Gastrocnemius medialis (tissue), 4 donors: ENCODE measurements at regions not wholly inside any gene's neighbourhood (a gene's known extent, or its start where the extent isn't known, plus 50 kb on each side); places are given as distances from the start of the nearest gene placed in this dataset.
A peak's percentile ranks its signal among the peaks of the same experiment; 100 is the strongest.
"Not testable (repeated sequence)": the region's sequence is repeated elsewhere in the genome, so short reads cannot be mapped to it uniquely, and the experiment has no call there.

Source experiments
- ATAC-seq, 2 donors: fragments of 150-250 bp; one replicate each; pipeline ENCODE4 v1.9.1; 2016
- DNase-seq, 2 donors: peaks; one replicate each; pipeline ENCODE4 v3.0.0-alpha.2; 2019
- H3K27ac ChIP-seq, 4 donors: fragments of 200-600 bp; sonication (generic); 1 replicate in 1 of 4; 2 replicates in 3 of 4; pipeline ENCODE4 v1.5.1; 2016 to 2018; ENCODE audit warnings: mild to moderate bottlenecking in 2 of 4, moderate library complexity in 1 of 4
- H3K27me3 ChIP-seq, 3 donors: fragments of 200-600 bp; sonication (generic) in 2 of 3; 1 replicate in 1 of 3; 2 replicates in 2 of 3; pipeline versions ENCODE4 v1.5.1 to v1.6.0; 2016 to 2019; ENCODE audit warnings: mild to moderate bottlenecking in 1 of 3, moderate library complexity in 1 of 3
- H3K36me3 ChIP-seq, 2 donors: fragments of 200-600 bp; sonication (generic) in 1 of 2; one replicate each; pipeline ENCODE4 v1.5.1; 2017 to 2018
- H3K4me1 ChIP-seq, 2 donors: fragments of 200-600 bp; sonication (generic) in 1 of 2; one replicate each; pipeline ENCODE4 v1.5.1; 2016 to 2017; ENCODE audit warnings: mild to moderate bottlenecking in 2 of 2
- H3K4me3 ChIP-seq, 4 donors: fragments of 200-600 bp; sonication (generic) in 3 of 4; 1 replicate in 1 of 4; 2 replicates in 3 of 4; pipeline ENCODE4 v1.5.1; 2016 to 2019; ENCODE audit warnings: mild to moderate bottlenecking in 2 of 4
- H3K9me3 ChIP-seq, 3 donors: fragments of 200-600 bp; sonication (generic) in 2 of 3; 1 replicate in 1 of 3; 2 replicates in 2 of 3; pipeline ENCODE4 v1.5.1; 2016 to 2019
- CTCF ChIP-seq, 5 experiments: fragments of 450-650 bp in 3 of 5; fragments of 200-600 bp in 2 of 5; sonication (generic) in 2 of 5; IDR thresholded peaks in 4 of 5; conservative IDR thresholded peaks in 1 of 5; 1 replicate in 4 of 5; 2 replicates in 1 of 5; pipeline ENCODE4 v1.5.1; 2016 to 2019; ENCODE audit warnings: antibody characterized with exemption in 5 of 5, mild to moderate bottlenecking in 3 of 5, moderate library complexity in 3 of 5
- POLR2A ChIP-seq, 2 donors: fragments of 450-650 bp; IDR thresholded peaks; one replicate each; pipeline ENCODE4 v1.6.1; 2017; ENCODE audit warnings: antibody characterized with exemption in 2 of 2, mild to moderate bottlenecking in 2 of 2, moderate library complexity in 2 of 2
- in situ Hi-C, 4 donors: fragments of 200-750 bp; cut with MboI; loops; one replicate each; pipeline versions ENCODE4 v1.15.0 to v1.8.0; 2017; ENCODE audit warnings: low sequenced_read_pairs in 4 of 4
- intact Hi-C: fragments of 100-400 bp; cut with DNase I; formaldehyde crosslinking; loops from one replicate; pipeline ENCODE4 v1.15.1; 2023; ENCODE audit warnings: low total_unique reads

- TF ChIP-seq CTCF (IDR thresholded peaks at IDR 0.05 in 4 of 5, conservative IDR thresholded peaks at IDR 0.05 in 1 of 5): no peak
- no peak for TF ChIP-seq POLR2A (IDR thresholded peaks at IDR 0.05)
- Histone ChIP-seq H3K27ac (no peak overlapping the region), H3K36me3 (no peaks in the 10 kb centered on the region), H3K4me3 (no peak overlapping the region), H3K4me1 (no peaks in the 10 kb centered on the region), H3K27me3 (no peaks in the 10 kb centered on the region), H3K9me3 (no peaks in the 10 kb centered on the region)
- DNase-seq (no peak), ATAC-seq (no peak)
- intact Hi-C loops (no loop called here), in situ Hi-C loops (no loop called here)
Measured at GRCh38 chr13:34730961-34731360, 211.1 kb upstream of the NBEA start.

- Histone ChIP-seq H3K4me1 (no peaks in the 10 kb centered on the region), H3K9me3 (no peaks in the 10 kb centered on the region), H3K36me3 (no peaks in the 10 kb centered on the region), H3K27ac (no peak overlapping the region), H3K27me3 (no peaks in the 10 kb centered on the region), H3K4me3 (no peak overlapping the region)
- in situ Hi-C loops (no loop called here), intact Hi-C loops (no loop called here)
- DNase-seq (no peak), ATAC-seq (no peak)
- no peak for TF ChIP-seq POLR2A (IDR thresholded peaks at IDR 0.05)
- no peak for TF ChIP-seq CTCF (IDR thresholded peaks at IDR 0.05 in 4 of 5, conservative IDR thresholded peaks at IDR 0.05 in 1 of 5)
Measured at GRCh38 chr13:34731486-34731885, 210.6 kb upstream of the NBEA start.

DNA sequence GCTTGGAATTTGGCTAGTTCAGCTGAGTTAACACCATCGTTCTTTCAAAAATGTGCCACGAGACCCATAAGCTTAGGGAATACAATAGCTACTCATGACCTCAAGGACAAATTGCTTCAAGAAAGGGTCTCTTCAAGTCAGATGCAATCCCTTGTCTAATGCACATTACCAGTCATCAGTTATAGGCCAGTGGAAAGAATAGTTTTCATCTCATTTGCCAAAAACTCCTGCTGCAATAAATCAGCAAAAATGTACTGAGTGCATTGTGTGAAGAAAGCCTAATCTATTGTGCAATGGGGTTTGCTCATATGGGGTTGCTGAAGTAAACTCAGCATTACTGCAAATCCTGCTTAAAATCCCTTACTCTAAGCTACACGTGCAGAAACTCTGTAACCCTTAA, 208.3 kb upstream of the NBEA start:
- no peak overlapping the region for H3K27ac ChIP-seq
- no peak overlapping the region for H3K4me3 ChIP-seq
- H3K27me3 ChIP-seq: no peaks in the 10 kb centered on the region
- no peaks in the 10 kb centered on the region for H3K4me1 ChIP-seq
- in situ Hi-C loops: no loop called here
- peak in 1 of 2 donors; percentile 58 for ATAC-seq
- intact Hi-C loops: no loop called here
- H3K36me3 ChIP-seq: no peaks in the 10 kb centered on the region
- TF ChIP-seq POLR2A (IDR thresholded peaks at IDR 0.05) (no peak), CTCF (IDR thresholded peaks at IDR 0.05 in 4 of 5, conservative IDR thresholded peaks at IDR 0.05 in 1 of 5) (no peak)
- DNase-seq: no peak
- H3K9me3 ChIP-seq: no peaks in the 10 kb centered on the region

GRCh38 chr13:34734932-34735331, 207.1 kb upstream of the NBEA start:
- Histone ChIP-seq H3K36me3 (no peaks in the 10 kb centered on the region), H3K27me3 (no peaks in the 10 kb centered on the region), H3K27ac (no peak overlapping the region), H3K4me3 (no peak overlapping the region), H3K9me3 (no peaks in the 10 kb centered on the region), H3K4me1 (no peaks in the 10 kb centered on the region)
- in situ Hi-C loops: no loop called here
- TF ChIP-seq CTCF (IDR thresholded peaks at IDR 0.05 in 4 of 5, conservative IDR thresholded peaks at IDR 0.05 in 1 of 5) (no peak), POLR2A (IDR thresholded peaks at IDR 0.05) (no peak)
- DNase-seq (no peak), ATAC-seq (no peak)
- intact Hi-C loops: no loop called here

- H3K4me1 ChIP-seq: no peaks in the 10 kb centered on the region
- in situ Hi-C loops (no loop called here), intact Hi-C loops (no loop called here)
- no peak overlapping the region for H3K27ac ChIP-seq
- no peaks in the 10 kb centered on the region for H3K27me3 ChIP-seq
- H3K4me3 ChIP-seq: no peak overlapping the region
- H3K36me3 ChIP-seq: no peaks in the 10 kb centered on the region
- TF ChIP-seq CTCF (IDR thresholded peaks at IDR 0.05 in 4 of 5, conservative IDR thresholded peaks at IDR 0.05 in 1 of 5): no peak
- no peak for TF ChIP-seq POLR2A (IDR thresholded peaks at IDR 0.05)
- H3K9me3 ChIP-seq: no peaks in the 10 kb centered on the region
- DNase-seq (no peak), ATAC-seq (no peak)
Measured at GRCh38 chr13:34738254-34738992, 203.6 kb upstream of the NBEA start.

DNA sequence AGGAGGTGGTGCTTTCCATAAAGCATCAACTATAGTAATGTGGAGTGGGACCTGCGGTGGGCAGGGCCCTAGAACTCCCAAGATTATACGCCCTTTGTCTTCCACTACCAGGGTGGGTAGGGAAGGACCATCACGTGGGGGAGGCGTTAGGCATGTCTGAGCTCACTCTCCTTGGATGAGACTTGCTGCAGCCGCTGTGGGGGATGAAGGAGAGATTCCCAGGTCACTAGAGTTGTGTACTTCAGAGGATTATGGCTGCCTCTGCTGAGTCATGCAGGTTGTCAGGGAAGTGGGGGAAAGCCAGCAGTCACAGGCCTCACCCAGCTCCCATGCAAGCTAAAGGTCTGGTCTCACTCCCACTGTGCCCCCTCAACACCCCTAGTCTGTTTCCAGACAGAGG, 195.0 kb upstream of the NBEA start:
- in situ Hi-C loops, H3K36me3 ChIP-seq, H3K27ac ChIP-seq, intact Hi-C loops, ATAC-seq, H3K4me3 ChIP-seq, H3K27me3 ChIP-seq, DNase-seq, H3K9me3 ChIP-seq: not testable (repeated sequence)
- H3K4me1 ChIP-seq: peaks cover 0 to 11% of the 10 kb centered on the region in 2 donors
